Left ventricle myocardium inferior (tissue), 1 donor: ENCODE measurements at regions not wholly inside any gene's neighbourhood (a gene's known extent, or its start where the extent isn't known, plus 50 kb on each side); places are given as distances from the start of the nearest gene placed in this dataset.

Source experiments
- DNase-seq: peaks from one replicate; pipeline ENCODE4 v3.0.0-alpha.2; 2020
- H3K27ac ChIP-seq: fragments of 200-600 bp; replicated peaks from 2 replicates; pipeline ENCODE4 v1.8.0; 2021
- H3K27me3 ChIP-seq: fragments of 200-600 bp; 2 replicates; pipeline ENCODE4 v1.8.0; 2021; ENCODE audit warnings: low read depth
- H3K36me3 ChIP-seq: fragments of 200-600 bp; 2 replicates; pipeline ENCODE4 v1.8.0; 2021
- H3K4me1 ChIP-seq: fragments of 200-600 bp; 2 replicates; pipeline ENCODE4 v1.8.0; 2021
- H3K4me3 ChIP-seq: fragments of 200-600 bp; 2 replicates; pipeline ENCODE4 v1.8.0; 2021; ENCODE audit warnings: mild to moderate bottlenecking, moderate library complexity
- H3K9me3 ChIP-seq: fragments of 200-600 bp; replicated peaks from 2 replicates; pipeline ENCODE4 v1.8.0; 2021
- intact Hi-C: fragments of 100-400 bp; cut with micrococcal nuclease; formaldehyde crosslinking; loops from one replicate; pipeline ENCODE4 v1.11.0; 2022
- TF ChIP-seq, protein P1 (sequence below): fragments of 200-600 bp; IDR thresholded peaks from 2 replicates; pipeline ENCODE4 v1.8.0; 2021; ENCODE audit warnings: antibody characterized with exemption, mild to moderate bottlenecking, borderline replicate concordance
- donor health status: DM: no; HTN: yes; CAD: no; lungs with severe emphysema.

DNA sequence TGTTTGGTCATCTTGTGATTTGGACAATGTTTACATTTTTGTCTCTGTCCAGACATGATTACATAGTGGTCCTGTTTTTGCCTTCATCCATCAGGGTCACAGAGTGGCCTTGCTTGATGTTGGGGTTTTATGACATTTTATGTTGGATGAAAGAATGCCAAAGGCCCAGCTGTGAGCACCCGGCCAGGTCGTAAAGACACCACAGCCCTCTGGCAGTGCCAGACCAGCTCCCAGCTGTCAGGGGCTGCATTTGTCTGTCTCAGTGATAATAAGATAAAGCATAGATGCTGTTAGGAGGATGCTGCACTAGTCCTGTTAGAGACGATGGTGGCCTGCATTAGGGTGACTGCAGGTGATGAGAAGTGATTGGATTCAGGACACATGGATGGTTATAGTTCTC, 117.5 kb downstream of the FAM174B start:
- no peak overlapping the region for H3K4me3 ChIP-seq
- no peak for DNase-seq
- H3K4me1 ChIP-seq = peaks cover 10% of the 10 kb centered on the region
- TF ChIP-seq, protein P1, sequence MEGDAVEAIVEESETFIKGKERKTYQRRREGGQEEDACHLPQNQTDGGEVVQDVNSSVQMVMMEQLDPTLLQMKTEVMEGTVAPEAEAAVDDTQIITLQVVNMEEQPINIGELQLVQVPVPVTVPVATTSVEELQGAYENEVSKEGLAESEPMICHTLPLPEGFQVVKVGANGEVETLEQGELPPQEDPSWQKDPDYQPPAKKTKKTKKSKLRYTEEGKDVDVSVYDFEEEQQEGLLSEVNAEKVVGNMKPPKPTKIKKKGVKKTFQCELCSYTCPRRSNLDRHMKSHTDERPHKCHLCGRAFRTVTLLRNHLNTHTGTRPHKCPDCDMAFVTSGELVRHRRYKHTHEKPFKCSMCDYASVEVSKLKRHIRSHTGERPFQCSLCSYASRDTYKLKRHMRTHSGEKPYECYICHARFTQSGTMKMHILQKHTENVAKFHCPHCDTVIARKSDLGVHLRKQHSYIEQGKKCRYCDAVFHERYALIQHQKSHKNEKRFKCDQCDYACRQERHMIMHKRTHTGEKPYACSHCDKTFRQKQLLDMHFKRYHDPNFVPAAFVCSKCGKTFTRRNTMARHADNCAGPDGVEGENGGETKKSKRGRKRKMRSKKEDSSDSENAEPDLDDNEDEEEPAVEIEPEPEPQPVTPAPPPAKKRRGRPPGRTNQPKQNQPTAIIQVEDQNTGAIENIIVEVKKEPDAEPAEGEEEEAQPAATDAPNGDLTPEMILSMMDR = no peak
- H3K27me3 ChIP-seq = no peaks in the 10 kb centered on the region
- intact Hi-C loops = no loop called here
- peaks cover 9% of the 10 kb centered on the region for H3K9me3 ChIP-seq
- no peaks in the 10 kb centered on the region for H3K36me3 ChIP-seq
- H3K27ac ChIP-seq = no peak overlapping the region

DNA sequence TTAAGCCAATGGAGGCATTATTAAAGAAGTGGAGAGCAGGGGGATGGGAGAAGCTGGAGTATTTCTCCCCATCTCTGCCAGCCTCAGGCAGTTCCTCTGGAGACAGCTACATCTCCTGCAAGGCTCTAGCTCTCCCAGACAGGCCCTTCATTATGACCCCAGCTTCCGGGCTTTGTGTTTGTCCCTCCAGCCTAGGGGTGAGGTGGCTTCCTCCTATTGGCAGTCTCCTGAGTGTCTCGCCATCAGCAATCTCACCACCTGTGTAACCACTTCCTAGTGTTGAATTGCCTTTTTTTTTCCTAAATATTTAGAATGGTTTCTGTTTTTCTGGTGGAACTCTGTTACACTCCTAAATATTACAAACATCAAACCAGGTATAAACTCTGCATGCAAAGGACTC, 122.3 kb downstream of the FAM174B start:
- peaks cover 8% of the 10 kb centered on the region for H3K4me1 ChIP-seq
- intact Hi-C loops = no loop called here
- DNase-seq = no peak
- TF ChIP-seq, protein P1 = no peak
- peaks cover 9% of the 10 kb centered on the region for H3K9me3 ChIP-seq
- H3K36me3 ChIP-seq = no peaks in the 10 kb centered on the region
- H3K4me3 ChIP-seq = no peak overlapping the region
- H3K27ac ChIP-seq = no peak overlapping the region
- H3K27me3 ChIP-seq = no peaks in the 10 kb centered on the region

DNA sequence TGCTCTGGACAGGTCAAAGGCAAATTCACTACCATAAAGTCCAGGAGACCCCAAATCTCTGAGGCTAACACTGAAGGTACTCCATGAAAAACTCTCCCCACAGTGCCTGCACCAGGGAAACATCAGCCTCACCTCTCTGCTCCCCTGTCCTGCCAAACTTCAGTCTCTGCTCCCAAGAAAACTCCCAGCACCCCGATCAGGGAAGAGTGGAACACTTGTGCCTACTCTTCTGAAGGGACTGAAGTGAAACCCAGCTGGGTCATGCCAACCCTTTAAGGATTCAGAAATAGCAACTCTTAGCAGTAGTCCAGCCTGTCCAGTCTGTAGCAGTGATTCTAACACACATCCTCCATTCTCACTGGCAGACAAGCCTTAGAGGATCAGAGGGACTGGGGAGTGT, 124.2 kb downstream of the FAM174B start:
- H3K27me3 ChIP-seq = no peaks in the 10 kb centered on the region
- TF ChIP-seq, protein P1 = no peak

DNA sequence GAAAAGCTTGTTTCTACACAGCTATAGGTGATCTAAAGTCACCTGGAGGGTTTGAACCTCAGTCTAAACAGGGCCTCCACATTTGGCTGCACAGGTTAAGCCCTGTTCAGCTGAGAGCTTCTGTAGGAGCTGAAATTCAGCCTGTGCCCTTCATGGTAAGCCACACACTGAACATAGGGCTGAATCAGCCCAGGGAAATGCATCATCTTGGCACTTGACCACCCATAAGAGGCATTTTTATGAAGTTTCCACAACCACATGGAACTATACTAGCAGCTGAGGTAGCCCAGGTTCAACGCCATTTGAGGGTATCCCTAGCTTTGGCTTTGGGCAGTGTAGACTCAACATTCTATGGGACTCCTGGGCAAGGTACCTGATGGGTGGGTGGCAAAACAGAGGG, 126.8 kb downstream of the FAM174B start:
- Histone ChIP-seq H3K36me3 (no peaks in the 10 kb centered on the region), H3K4me3 (no peak overlapping the region), H3K27me3 (no peaks in the 10 kb centered on the region), H3K27ac (no peak overlapping the region), H3K9me3 (no peaks in the 10 kb centered on the region), H3K4me1 (peaks cover 17% of the 10 kb centered on the region)
- DNase-seq = no peak
- TF ChIP-seq, protein P1 = no peak
- intact Hi-C loops = loop anchor here (10.0 kb wide), 1 partner anchor 156 kb away; no protein-coding TSS in a partner anchor

More for the DNA sequence above, 124.2 kb downstream of the FAM174B start:
- Histone ChIP-seq H3K4me1 (peaks cover 17% of the 10 kb centered on the region), H3K4me3 (no peak overlapping the region), H3K9me3 (peaks cover 9% of the 10 kb centered on the region), H3K36me3 (no peaks in the 10 kb centered on the region), H3K27ac (no peak overlapping the region)
- DNase-seq = no peak
- intact Hi-C loops = no loop called here

DNA sequence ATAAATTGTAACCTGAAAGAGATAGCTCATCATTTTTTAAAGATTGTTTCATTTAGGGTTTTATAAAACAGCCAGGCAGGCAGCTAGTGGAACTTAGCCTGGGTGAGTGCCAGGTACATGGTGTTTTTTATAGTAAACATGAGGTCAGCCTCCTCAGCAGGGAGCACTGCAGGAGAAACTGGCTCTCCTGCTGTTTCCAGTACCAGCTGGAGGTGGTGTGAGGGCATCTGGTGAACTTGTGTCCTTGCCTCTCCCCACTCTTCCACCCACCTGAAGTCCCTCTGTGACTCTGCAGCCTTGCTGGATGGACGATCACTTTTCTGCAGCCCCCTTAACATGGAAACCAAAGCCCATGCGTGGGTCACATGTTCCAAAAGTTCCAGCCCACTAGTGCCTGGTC, 128.4 kb downstream of the FAM174B start:
- DNase-seq = peak; percentile 35
- Histone ChIP-seq H3K27me3 (no peaks in the 10 kb centered on the region), H3K9me3 (no peaks in the 10 kb centered on the region), H3K4me1 (peaks cover 17% of the 10 kb centered on the region), H3K27ac (peak overlapping the region; percentile 59), H3K36me3 (no peaks in the 10 kb centered on the region), H3K4me3 (no peak overlapping the region)
- TF ChIP-seq, protein P1 = no peak
- intact Hi-C loops = loop anchor here (10.0 kb wide), 1 partner anchor 158 kb away; no protein-coding TSS in a partner anchor

DNA sequence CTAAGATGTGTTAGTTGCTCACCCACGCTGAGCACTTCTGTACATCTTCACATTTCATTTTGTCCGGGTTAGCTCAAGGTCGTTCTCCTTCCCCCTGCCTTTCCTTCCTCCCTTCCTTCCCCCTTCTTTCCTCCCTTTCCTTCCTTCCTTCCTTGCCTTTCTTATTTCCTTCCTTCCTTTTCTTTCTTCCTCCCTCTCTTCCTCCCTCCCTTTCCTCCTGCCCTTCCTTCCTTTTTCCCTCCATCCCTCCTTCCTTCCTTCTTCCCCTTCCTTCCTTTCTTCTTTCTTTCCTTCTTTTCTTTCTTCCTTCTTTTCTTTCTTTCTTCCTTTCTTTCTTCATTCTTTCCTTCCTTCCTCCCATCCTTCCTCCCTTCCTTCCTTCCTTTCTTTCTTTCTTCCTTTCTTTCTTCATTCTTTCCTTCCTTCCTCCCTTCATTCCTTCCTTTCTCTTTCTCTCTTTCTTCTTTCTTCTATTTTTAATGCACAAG, 129.8 kb downstream of the FAM174B start:
- TF ChIP-seq, protein P1 = no peak
- Histone ChIP-seq H3K4me3 (no peak overlapping the region), H3K9me3 (no peaks in the 10 kb centered on the region), H3K27ac (no peak overlapping the region), H3K27me3 (no peaks in the 10 kb centered on the region), H3K4me1 (peaks cover 9% of the 10 kb centered on the region), H3K36me3 (no peaks in the 10 kb centered on the region)
- intact Hi-C loops = loop anchor here (10.0 kb wide), 1 partner anchor 159 kb away; no protein-coding TSS in a partner anchor
- DNase-seq = no peak
